Activated naive CD8-positive, alpha-beta T cell treated with anti-CD3 and anti-CD28 coated beads, Interleukin-2, amount 10 ng/mL, durations not matched to agents 7 days and 5 days (primary cell): ENCODE measurements at regions not wholly inside any gene's neighbourhood (a gene's known extent, or its start where the extent isn't known, plus 50 kb on each side); places are given as distances from the start of the nearest gene placed in this dataset.

Experiments
- ATAC-seq: fragments of 150-1000 bp; cut with Tn5 transposase; one replicate; pipeline ENCODE4 v1.10.0; 2021; ENCODE audit warnings: low read depth, moderate library complexity
- POLR2A ChIA-PET: fragments of 350-600 bp; sonication (Branson Sonifier 250); formaldehyde crosslinking; loops from one replicate; lab custom pipeline; 2021; ENCODE audit warnings: antibody characterized with exemption; lab: Charles Lee
- DNase-seq: peaks from one replicate; pipeline ENCODE4 v3.0.0; 2021
- H3K27ac Mint-ChIP-seq: one replicate; pipeline ENCODE4 v1.8.0; 2022; ENCODE audit warnings: mild to moderate bottlenecking, mixed read lengths
- H3K27me3 Mint-ChIP-seq: one replicate; pipeline ENCODE4 v1.8.0; 2022; ENCODE audit warnings: mild to moderate bottlenecking, moderate library complexity, mixed read lengths
- H3K36me3 Mint-ChIP-seq: one replicate; pipeline ENCODE4 v1.8.0; 2021; ENCODE audit warnings: mild to moderate bottlenecking, mixed read lengths
- H3K4me1 Mint-ChIP-seq: one replicate; pipeline ENCODE4 v1.8.0; 2021; ENCODE audit warnings: mixed read lengths
- H3K4me3 Mint-ChIP-seq: one replicate; pipeline ENCODE4 v1.8.0; 2022; ENCODE audit warnings: mild to moderate bottlenecking, moderate library complexity, mixed read lengths
- H3K9me3 Mint-ChIP-seq: one replicate; pipeline ENCODE4 v1.8.0; 2021; ENCODE audit warnings: mixed read lengths

- H3K4me3 Mint-ChIP-seq, result no peak overlapping the region
- POLR2A ChIA-PET, result no interaction called here
- H3K27ac Mint-ChIP-seq, result no peak overlapping the region
- H3K27me3 Mint-ChIP-seq, result no peaks in the 10 kb centered on the region
- H3K36me3 Mint-ChIP-seq, result no peaks in the 10 kb centered on the region
- H3K9me3 Mint-ChIP-seq, result no peaks in the 10 kb centered on the region
- H3K4me1 Mint-ChIP-seq, result no peaks in the 10 kb centered on the region
- DNase-seq (no peak), ATAC-seq (no peak)
Observed at GRCh38 chr6:91569071-91569470, 982.2 kb upstream of the MAP3K7 start.

GRCh38 chr6:91566467-91566866, 979.6 kb upstream of the MAP3K7 start:
- Mint-ChIP-seq H3K27me3 (no peaks in the 10 kb centered on the region), H3K36me3 (no peaks in the 10 kb centered on the region), H3K4me3 (no peak overlapping the region), H3K4me1 (no peaks in the 10 kb centered on the region), H3K27ac (no peak overlapping the region), H3K9me3 (no peaks in the 10 kb centered on the region)
- DNase-seq, result no peak
- POLR2A ChIA-PET, result no interaction called here
- ATAC-seq, result no peak

GRCh38 chr6:91565207-91565606, 978.3 kb upstream of the MAP3K7 start:
- H3K36me3 Mint-ChIP-seq, result no peaks in the 10 kb centered on the region
- no peak overlapping the region for H3K27ac Mint-ChIP-seq
- H3K4me3 Mint-ChIP-seq, result no peak overlapping the region
- no peaks in the 10 kb centered on the region for H3K4me1 Mint-ChIP-seq
- ATAC-seq (no peak), DNase-seq (no peak)
- H3K9me3 Mint-ChIP-seq, result no peaks in the 10 kb centered on the region
- no peaks in the 10 kb centered on the region for H3K27me3 Mint-ChIP-seq
- POLR2A ChIA-PET, result no interaction called here

- H3K27me3 Mint-ChIP-seq, result no peaks in the 10 kb centered on the region
- POLR2A ChIA-PET, result no interaction called here
- H3K4me1 Mint-ChIP-seq, result no peaks in the 10 kb centered on the region
- DNase-seq (no peak), ATAC-seq (no peak)
- H3K27ac Mint-ChIP-seq, result no peak overlapping the region
- no peak overlapping the region for H3K4me3 Mint-ChIP-seq
- no peaks in the 10 kb centered on the region for H3K36me3 Mint-ChIP-seq
- H3K9me3 Mint-ChIP-seq, result no peaks in the 10 kb centered on the region
Observed at GRCh38 chr6:91562955-91563354, 976.1 kb upstream of the MAP3K7 start.

DNA sequence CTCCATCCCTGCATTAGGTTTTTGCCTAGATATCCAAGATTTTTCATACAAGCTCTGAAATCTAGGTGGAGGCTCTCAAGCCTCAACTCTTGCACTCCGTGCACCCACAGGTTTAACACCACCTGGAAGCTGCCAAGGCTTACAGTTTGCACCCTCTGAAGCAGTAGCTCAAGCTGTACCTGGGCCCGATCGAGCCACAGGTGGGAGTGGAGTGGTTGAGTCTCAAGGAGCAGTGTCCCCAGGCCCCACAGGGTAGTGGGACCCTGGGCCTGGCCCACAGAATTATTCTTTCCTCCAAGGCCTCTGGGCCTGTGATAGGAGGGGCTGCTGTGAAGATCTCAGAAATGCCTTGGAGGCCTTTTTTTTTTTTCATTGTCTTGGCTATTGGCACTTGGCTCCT, 973.5 kb upstream of the MAP3K7 start:
- H3K4me3 Mint-ChIP-seq, result no peak overlapping the region
- ATAC-seq, result no peak
- H3K9me3 Mint-ChIP-seq, result no peaks in the 10 kb centered on the region
- H3K4me1 Mint-ChIP-seq, result no peaks in the 10 kb centered on the region
- POLR2A ChIA-PET, result no interaction called here
- H3K36me3 Mint-ChIP-seq, result no peaks in the 10 kb centered on the region
- no peak overlapping the region for H3K27ac Mint-ChIP-seq
- no peak for DNase-seq
- no peaks in the 10 kb centered on the region for H3K27me3 Mint-ChIP-seq

DNA sequence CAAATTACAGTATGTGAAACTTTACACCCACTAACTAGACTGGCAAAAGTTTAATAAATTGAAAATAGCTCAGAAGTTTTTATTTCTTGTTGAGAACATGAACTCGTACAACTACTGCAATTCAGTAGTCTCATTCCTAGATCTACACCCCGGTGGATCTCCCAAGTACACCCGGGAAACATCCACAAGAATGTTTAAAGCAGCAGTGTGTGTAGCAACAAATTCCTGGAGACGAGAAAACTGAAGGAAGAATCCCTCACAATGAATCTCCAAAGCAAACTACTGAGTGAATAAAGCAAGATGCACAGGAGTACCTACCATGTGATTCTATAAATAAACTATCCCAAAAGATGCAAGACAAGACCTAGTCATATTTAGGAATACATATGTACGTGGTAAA, 954.0 kb upstream of the MAP3K7 start:
- ATAC-seq, result no peak
- Mint-ChIP-seq H3K9me3 (no peaks in the 10 kb centered on the region), H3K27me3 (no peaks in the 10 kb centered on the region), H3K27ac (no peak overlapping the region), H3K4me1 (no peaks in the 10 kb centered on the region), H3K4me3 (no peak overlapping the region), H3K36me3 (no peaks in the 10 kb centered on the region)
- POLR2A ChIA-PET, result no interaction called here
- DNase-seq, result no peak

DNA sequence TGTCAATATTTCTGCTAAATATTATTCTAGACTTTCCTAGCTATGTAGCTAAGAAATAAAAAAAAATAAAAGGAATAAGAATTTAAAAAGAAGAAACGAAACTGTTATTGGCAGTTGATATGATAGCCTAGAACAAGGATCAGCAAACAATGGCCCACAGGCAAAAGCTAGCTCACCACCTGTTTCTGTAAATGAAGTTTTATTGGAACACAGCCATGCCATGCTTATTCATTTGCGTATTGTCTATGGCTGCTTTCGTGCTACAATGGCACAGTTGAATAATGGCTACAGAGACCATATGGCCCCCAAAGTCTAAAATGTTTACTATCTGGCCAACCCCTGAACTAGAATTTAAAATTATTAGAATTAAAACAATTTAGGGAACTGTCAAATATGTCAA, 952.6 kb upstream of the MAP3K7 start:
- POLR2A ChIA-PET, result no interaction called here
- no peak for DNase-seq
- ATAC-seq, result no peak
- Mint-ChIP-seq H3K27ac (no peak overlapping the region), H3K27me3 (no peaks in the 10 kb centered on the region), H3K4me1 (no peaks in the 10 kb centered on the region), H3K9me3 (no peaks in the 10 kb centered on the region), H3K4me3 (no peak overlapping the region), H3K36me3 (no peaks in the 10 kb centered on the region)

DNA sequence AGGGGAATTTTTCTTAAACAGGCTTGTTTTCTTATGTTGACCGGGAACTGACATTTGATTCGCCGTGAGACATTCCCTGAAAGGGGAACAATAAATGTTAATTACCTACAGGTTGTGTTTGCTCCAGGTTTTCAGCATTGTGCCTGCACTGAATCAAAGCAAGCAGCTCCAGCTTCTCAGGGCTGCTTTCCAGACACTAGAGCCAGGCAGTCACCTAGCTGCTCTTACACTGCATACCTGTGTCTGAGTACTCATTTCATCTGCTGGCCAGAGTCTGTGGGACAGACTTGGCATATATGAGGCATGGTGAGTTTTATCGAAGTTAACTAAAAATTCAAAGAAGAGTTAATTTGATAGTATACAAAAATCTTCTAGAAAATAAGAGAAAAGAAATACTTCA, 951.8 kb upstream of the MAP3K7 start:
- POLR2A ChIA-PET, result no interaction called here
- no peak overlapping the region for H3K4me3 Mint-ChIP-seq
- no peaks in the 10 kb centered on the region for H3K9me3 Mint-ChIP-seq
- no peaks in the 10 kb centered on the region for H3K36me3 Mint-ChIP-seq
- H3K4me1 Mint-ChIP-seq, result no peaks in the 10 kb centered on the region
- H3K27me3 Mint-ChIP-seq, result no peaks in the 10 kb centered on the region
- DNase-seq, result no peak
- ATAC-seq, result no peak
- H3K27ac Mint-ChIP-seq, result no peak overlapping the region

GRCh38 chr6:91534614-91535013, 947.7 kb upstream of the MAP3K7 start:
- Mint-ChIP-seq H3K27me3 (no peaks in the 10 kb centered on the region), H3K27ac (no peak overlapping the region), H3K9me3 (no peaks in the 10 kb centered on the region), H3K4me1 (no peaks in the 10 kb centered on the region), H3K4me3 (no peak overlapping the region), H3K36me3 (no peaks in the 10 kb centered on the region)
- DNase-seq, result no peak
- POLR2A ChIA-PET, result no interaction called here
- ATAC-seq, result no peak

DNA sequence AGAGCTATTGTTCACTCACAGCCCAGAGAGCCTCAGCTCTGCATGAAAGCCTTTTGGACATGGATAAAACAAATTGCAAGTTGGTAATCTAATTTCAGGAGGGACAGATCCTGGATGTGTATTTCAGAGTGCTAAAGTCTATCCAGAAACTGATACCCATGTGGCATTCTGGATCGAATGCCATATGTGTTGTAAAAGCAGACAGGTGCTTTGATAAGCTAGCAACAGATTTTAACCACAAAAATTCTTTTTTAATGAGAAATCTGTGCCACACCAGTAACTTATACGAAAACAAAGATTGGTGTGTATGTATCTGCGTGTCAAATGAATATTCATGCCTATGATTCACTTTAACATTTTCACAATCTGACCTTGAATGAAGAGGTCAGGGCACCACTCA, 936.6 kb upstream of the MAP3K7 start:
- no peaks in the 10 kb centered on the region for H3K9me3 Mint-ChIP-seq
- H3K4me3 Mint-ChIP-seq, result no peak overlapping the region
- no peaks in the 10 kb centered on the region for H3K27me3 Mint-ChIP-seq
- no peaks in the 10 kb centered on the region for H3K4me1 Mint-ChIP-seq
- POLR2A ChIA-PET, result no interaction called here
- H3K27ac Mint-ChIP-seq, result no peak overlapping the region
- ATAC-seq, result no peak
- DNase-seq, result no peak
- H3K36me3 Mint-ChIP-seq, result no peaks in the 10 kb centered on the region

- H3K27ac Mint-ChIP-seq, result no peak overlapping the region
- POLR2A ChIA-PET, result no interaction called here
- H3K4me3 Mint-ChIP-seq, result no peak overlapping the region
- no peaks in the 10 kb centered on the region for H3K4me1 Mint-ChIP-seq
- no peak for ATAC-seq
- no peaks in the 10 kb centered on the region for H3K36me3 Mint-ChIP-seq
- no peaks in the 10 kb centered on the region for H3K27me3 Mint-ChIP-seq
- no peaks in the 10 kb centered on the region for H3K9me3 Mint-ChIP-seq
- DNase-seq, result no peak
Observed at GRCh38 chr6:91521999-91522398, 935.1 kb upstream of the MAP3K7 start.

DNA sequence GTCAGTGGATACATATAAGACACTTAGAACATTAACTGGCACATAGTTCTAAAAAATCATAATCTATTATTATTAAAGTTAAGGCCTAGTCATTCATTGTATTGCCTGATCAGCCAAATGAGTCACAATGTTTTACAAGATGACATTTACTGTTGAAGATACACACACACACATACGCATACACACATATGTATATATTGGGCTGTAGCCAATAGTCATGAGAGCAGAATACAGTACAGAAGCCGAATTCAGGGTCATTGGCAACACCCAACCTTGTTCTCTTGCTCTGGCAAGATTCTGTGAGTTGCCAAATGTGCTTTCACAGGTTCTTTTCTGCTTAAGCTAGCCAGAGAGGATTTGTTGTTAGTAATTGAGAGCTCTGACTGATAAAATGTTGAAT, 922.8 kb upstream of the MAP3K7 start:
- POLR2A ChIA-PET, result no interaction called here
- DNase-seq (no peak), ATAC-seq (no peak)
- no peaks in the 10 kb centered on the region for H3K9me3 Mint-ChIP-seq
- no peaks in the 10 kb centered on the region for H3K27me3 Mint-ChIP-seq
- H3K4me3 Mint-ChIP-seq, result no peak overlapping the region
- no peaks in the 10 kb centered on the region for H3K4me1 Mint-ChIP-seq
- no peak overlapping the region for H3K27ac Mint-ChIP-seq
- H3K36me3 Mint-ChIP-seq, result no peaks in the 10 kb centered on the region

DNA sequence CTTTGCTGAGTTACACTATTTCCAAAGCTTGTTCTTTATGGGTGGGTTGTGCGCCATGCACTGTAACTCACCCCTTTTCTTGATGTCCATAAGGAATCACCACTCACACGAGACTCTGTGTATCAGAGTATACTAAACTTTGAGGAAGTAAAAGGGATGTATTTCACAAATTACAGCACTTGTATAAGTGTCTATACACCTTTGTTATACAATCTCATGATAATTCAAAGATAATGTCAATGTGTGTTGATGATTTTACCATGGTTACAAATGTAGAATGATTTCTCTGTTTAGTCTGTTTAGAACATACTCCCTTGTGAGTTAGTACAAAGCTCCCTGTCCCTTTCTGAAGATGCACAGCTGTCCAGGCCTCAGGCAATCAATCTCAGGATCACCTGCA, 922.2 kb upstream of the MAP3K7 start:
- no peak for ATAC-seq
- no peaks in the 10 kb centered on the region for H3K4me1 Mint-ChIP-seq
- H3K9me3 Mint-ChIP-seq, result no peaks in the 10 kb centered on the region
- H3K36me3 Mint-ChIP-seq, result no peaks in the 10 kb centered on the region
- no peaks in the 10 kb centered on the region for H3K27me3 Mint-ChIP-seq
- H3K4me3 Mint-ChIP-seq, result no peak overlapping the region
- POLR2A ChIA-PET, result no interaction called here
- H3K27ac Mint-ChIP-seq, result no peak overlapping the region
- DNase-seq, result no peak

DNA sequence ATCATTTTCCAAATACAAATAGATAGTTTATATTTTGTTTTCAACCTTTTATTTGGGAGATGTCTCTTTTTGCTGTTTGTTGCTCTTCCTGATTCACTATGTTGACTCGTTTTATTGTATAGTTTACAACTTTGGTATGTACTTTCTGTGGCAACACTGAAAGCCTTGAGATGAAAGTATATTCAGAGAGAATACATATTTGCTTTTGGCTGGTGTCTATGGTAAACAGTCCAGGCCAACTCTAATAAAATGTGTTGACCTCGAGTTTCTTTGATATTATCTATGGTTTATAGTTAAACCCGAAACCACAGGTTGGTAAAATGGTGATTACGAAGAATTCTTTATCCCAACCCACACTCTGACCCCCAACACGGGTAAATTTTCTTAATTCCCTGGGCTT, 919.6 kb upstream of the MAP3K7 start:
- Mint-ChIP-seq H3K27ac (no peak overlapping the region), H3K9me3 (no peaks in the 10 kb centered on the region), H3K4me3 (no peak overlapping the region), H3K36me3 (no peaks in the 10 kb centered on the region), H3K27me3 (no peaks in the 10 kb centered on the region), H3K4me1 (no peaks in the 10 kb centered on the region)
- ATAC-seq (no peak), DNase-seq (no peak)
- POLR2A ChIA-PET, result no interaction called here

DNA sequence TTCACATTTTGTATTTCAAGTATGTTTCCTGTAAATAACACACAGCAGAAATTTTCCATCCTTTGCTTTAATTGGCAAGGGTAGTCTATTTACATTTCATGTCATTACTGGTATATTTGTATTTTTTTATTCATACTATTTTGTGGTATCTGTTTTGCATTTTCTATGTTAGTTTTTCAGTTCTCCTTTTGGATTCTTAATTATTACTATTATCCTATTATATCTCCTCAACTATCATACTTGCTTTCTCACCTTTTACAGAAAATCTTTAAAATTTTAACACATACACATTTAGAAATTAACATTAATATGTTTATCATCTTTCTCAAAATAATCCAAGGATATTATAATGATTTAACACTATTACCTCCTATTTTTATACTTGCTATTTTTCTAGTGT, 918.3 kb upstream of the MAP3K7 start:
- no peak for ATAC-seq
- no peaks in the 10 kb centered on the region for H3K27me3 Mint-ChIP-seq
- no peaks in the 10 kb centered on the region for H3K9me3 Mint-ChIP-seq
- POLR2A ChIA-PET, result no interaction called here
- H3K4me3 Mint-ChIP-seq, result no peak overlapping the region
- no peak for DNase-seq
- H3K27ac Mint-ChIP-seq, result no peak overlapping the region
- H3K36me3 Mint-ChIP-seq, result no peaks in the 10 kb centered on the region
- no peaks in the 10 kb centered on the region for H3K4me1 Mint-ChIP-seq
